CD14-positive monocyte (primary cell): ENCODE measurements at regions not wholly inside any gene's neighbourhood (a gene's known extent, or its start where the extent isn't known, plus 50 kb on each side); places are given as distances from the start of the nearest gene placed in this dataset.

Source experiments
- DNase-seq, 3 donors: peaks; one replicate each; pipeline ENCODE4 v3.0.0-alpha.2; 2011 to 2022
- H2AFZ ChIP-seq: 2 replicates; pipeline ENCODE4 v1.6.0; 2012; ENCODE audit warnings: mild to moderate bottlenecking, low read depth, low read length, inconsistent platforms; ENCODE audit not compliant: insufficient read depth, poor library complexity, severe bottlenecking
- H3K27ac ChIP-seq, 2 donors: 1 replicate in 1 of 2; 2 replicates in 1 of 2; pipeline ENCODE4 v1.5.1; 2012 to 2013; ENCODE audit warnings: low read length in 2 of 2, control low read depth in 1 of 2, inconsistent platforms in 1 of 2, low read depth in 1 of 2, mild to moderate bottlenecking in 1 of 2
- H3K27me3 ChIP-seq, 2 donors: one replicate each; pipeline versions ENCODE4 v1.6.0 to v1.6.1; 2011 to 2013; ENCODE audit warnings: low read length in 2 of 2; ENCODE audit not compliant: control insufficient read depth in 2 of 2, insufficient read depth in 2 of 2
- H3K36me3 ChIP-seq, 2 donors: replicated peaks in 1 of 2; 1 replicate in 1 of 2; 2 replicates in 1 of 2; pipeline versions ENCODE4 v1.5.1 to v1.6.1; 2012 to 2013; ENCODE audit warnings: low read length in 2 of 2, control low read depth in 1 of 2, inconsistent platforms in 1 of 2, mild to moderate bottlenecking in 1 of 2; ENCODE audit not compliant: insufficient read depth in 2 of 2, control insufficient read depth in 1 of 2
- H3K4me1 ChIP-seq, 2 donors: 1 replicate in 1 of 2; 2 replicates in 1 of 2; pipeline versions ENCODE4 v1.5.1 to v1.6.1; 2012 to 2013; ENCODE audit warnings: low read length in 2 of 2, control low read depth in 1 of 2, inconsistent platforms in 1 of 2, mild to moderate bottlenecking in 1 of 2, moderate library complexity in 1 of 2; ENCODE audit not compliant: insufficient read depth in 2 of 2, control insufficient read depth in 1 of 2
- H3K4me2 ChIP-seq: replicated peaks from 2 replicates; pipeline ENCODE3; 2012; ENCODE audit warnings: low read length, moderate library complexity, mild to moderate bottlenecking; ENCODE audit not compliant: poor library complexity, severe bottlenecking; ENCODE audit errors: extremely low read depth
- H3K4me3 ChIP-seq, 3 experiments: fragments of 200-600 bp in 1 of 3; sonication (generic) in 1 of 3; replicated peaks in 1 of 3; 1 replicate in 2 of 3; 2 replicates in 1 of 3; pipeline ENCODE4 v1.5.1; 2011 to 2013; ENCODE audit warnings: low read length in 3 of 3, mild to moderate bottlenecking in 3 of 3, control low read depth in 2 of 3, low read depth in 2 of 3, inconsistent platforms in 1 of 3, moderate library complexity in 1 of 3
- H3K79me2 ChIP-seq: 2 replicates; pipeline ENCODE4 v1.6.0; 2012; ENCODE audit warnings: mild to moderate bottlenecking, control low read depth, inconsistent platforms, low read length, moderate library complexity; ENCODE audit not compliant: insufficient read depth
- H3K9ac ChIP-seq: 2 replicates; pipeline ENCODE4 v1.6.0; 2017; ENCODE audit warnings: low read length, mild to moderate bottlenecking; ENCODE audit not compliant: insufficient read depth, poor library complexity, severe bottlenecking
- H3K9me3 ChIP-seq, 2 donors: replicated peaks in 1 of 2; 1 replicate in 1 of 2; 2 replicates in 1 of 2; pipeline versions ENCODE4 v1.5.1 to v1.6.1; 2012 to 2013; ENCODE audit warnings: low read length in 2 of 2, control low read depth in 1 of 2; ENCODE audit not compliant: control insufficient read depth in 1 of 2, insufficient read depth in 1 of 2
- H4K20me1 ChIP-seq: 2 replicates; pipeline ENCODE4 v1.6.0; 2012; ENCODE audit warnings: mild to moderate bottlenecking, low read length, control low read depth, moderate library complexity; ENCODE audit not compliant: insufficient read depth
- H3K27ac Mint-ChIP-seq, 7 donors: one replicate each; pipeline ENCODE4 v1.8.0; 2020; ENCODE audit warnings: mild to moderate bottlenecking in 7 of 7, mixed read lengths in 7 of 7, moderate library complexity in 6 of 7, inconsistent platforms in 2 of 7
- H3K27me3 Mint-ChIP-seq, 3 donors: one replicate each; pipeline ENCODE4 v1.8.0; 2021 to 2022; ENCODE audit warnings: low read depth in 3 of 3, mild to moderate bottlenecking in 3 of 3, mixed read lengths in 3 of 3, moderate library complexity in 3 of 3, inconsistent platforms in 1 of 3
- H3K36me3 Mint-ChIP-seq, 2 donors: one replicate each; pipeline ENCODE4 v1.8.0; 2020; ENCODE audit warnings: mixed read lengths in 2 of 2, inconsistent platforms in 1 of 2, mild to moderate bottlenecking in 1 of 2
- H3K4me1 Mint-ChIP-seq: one replicate; pipeline ENCODE4 v1.8.0; 2020; ENCODE audit warnings: mild to moderate bottlenecking, mixed read lengths
- H3K4me3 Mint-ChIP-seq, 2 donors: one replicate each; pipeline ENCODE4 v1.8.0; 2020; ENCODE audit warnings: mild to moderate bottlenecking in 2 of 2, mixed read lengths in 2 of 2, moderate library complexity in 1 of 2
- H3K9me3 Mint-ChIP-seq, 7 donors: one replicate each; pipeline ENCODE4 v1.8.0; 2020 to 2022; ENCODE audit warnings: mixed read lengths in 7 of 7, mild to moderate bottlenecking in 6 of 7, moderate library complexity in 6 of 7, inconsistent platforms in 2 of 7
- CTCF ChIP-seq: fragments of 200-600 bp; IDR thresholded peaks from one replicate; pipeline ENCODE4 v1.8.0; 2022; ENCODE audit warnings: antibody characterized with exemption, mild to moderate bottlenecking
- WGBS: methylation state at CpG from one replicate; pipeline ENCODE4 v1.1.5; 2013; ENCODE audit warnings: missing lambda C conversion rate; ENCODE audit not compliant: insufficient coverage; 5-methylcytosine and 5-hydroxymethylcytosine counted together
- intact Hi-C, 2 donors: fragments of 100-400 bp; cut with micrococcal nuclease; formaldehyde crosslinking; loops; one replicate each; pipeline versions ENCODE4 v1.15.0 to v1.15.1; 2023

- Histone ChIP-seq H3K9ac (no peak overlapping the region), H2AFZ (no peak overlapping the region), H4K20me1 (no peaks in the 10 kb centered on the region), H3K27ac (no peak overlapping the region), H3K36me3 (no peaks in the 10 kb centered on the region), H3K4me3 (no peak overlapping the region), H3K79me2 (no peaks in the 10 kb centered on the region), H3K27me3 (no peaks in the 10 kb centered on the region), H3K4me1 (no peaks in the 10 kb centered on the region), H3K4me2 (no peak overlapping the region), H3K9me3 (no peaks in the 10 kb centered on the region)
- Mint-ChIP-seq H3K4me3 (no peak overlapping the region), H3K27ac (peak overlapping the region in 1 of 7 donors; percentile 48), H3K36me3 (no peaks in the 10 kb centered on the region), H3K27me3 (peaks cover 10 to 12% (median 10%) of the 10 kb centered on the region in 3 donors), H3K4me1 (no peaks in the 10 kb centered on the region), H3K9me3 (no peaks in the 10 kb centered on the region)
- intact Hi-C loops = no loop called here
- WGBS = 96% methylated on average over 2 of the region's 4 CpGs
- TF ChIP-seq CTCF = no peak
- DNase-seq = no peak
Measured at GRCh38 chr1:29889776-29890175, 653.5 kb downstream of the PTPRU start.

- no peak overlapping the region for H3K27ac Mint-ChIP-seq
- TF ChIP-seq CTCF = no peak
- H3K27ac ChIP-seq = no peak overlapping the region
- WGBS = 67% methylated on average over 1 of the region's 2 CpGs
- H3K9me3 ChIP-seq = no peaks in the 10 kb centered on the region
- H3K4me1 Mint-ChIP-seq = no peaks in the 10 kb centered on the region
- H3K36me3 ChIP-seq = no peaks in the 10 kb centered on the region
- H3K9ac ChIP-seq = no peak overlapping the region
- H3K36me3 Mint-ChIP-seq = no peaks in the 10 kb centered on the region
- H3K79me2 ChIP-seq = no peaks in the 10 kb centered on the region
- intact Hi-C loops = no loop called here
- H3K4me3 Mint-ChIP-seq = no peak overlapping the region
- no peaks in the 10 kb centered on the region for H3K9me3 Mint-ChIP-seq
- H3K27me3 ChIP-seq = no peaks in the 10 kb centered on the region
- H3K4me3 ChIP-seq = no peak overlapping the region
- peaks cover 2 to 5% (median 4%) of the 10 kb centered on the region in 3 donors for H3K27me3 Mint-ChIP-seq
- H2AFZ ChIP-seq = no peak overlapping the region
- no peaks in the 10 kb centered on the region for H3K4me1 ChIP-seq
- H3K4me2 ChIP-seq = no peak overlapping the region
- no peaks in the 10 kb centered on the region for H4K20me1 ChIP-seq
- no peak for DNase-seq
Measured at GRCh38 chr1:29884740-29885139, 648.4 kb downstream of the PTPRU start.
